Endothelial cell of umbilical vein (primary cell): ENCODE measurements at regions not wholly inside any gene's neighbourhood (a gene's known extent, or its start where the extent isn't known, plus 50 kb on each side); places are given as distances from the start of the nearest gene placed in this dataset.

Source experiments
- EZH2 ChIP-seq: IDR thresholded peaks from 2 replicates; pipeline ENCODE4 v1.6.1; 2012; ENCODE audit warnings: borderline replicate concordance, low read depth, mild to moderate bottlenecking, moderate library complexity, low read length, inconsistent platforms; ENCODE audit not compliant: severe bottlenecking
- JUN ChIP-seq: IDR thresholded peaks from 2 replicates; pipeline ENCODE4 v1.6.1; 2011; ENCODE audit warnings: borderline replicate concordance, low read depth; ENCODE audit not compliant: insufficient read length, insufficient read depth
- MYC ChIP-seq: IDR thresholded peaks from one replicate; pipeline ENCODE4 v1.6.1; 2011; ENCODE audit warnings: mild to moderate bottlenecking, low read depth, low read length
- POLR2A ChIP-seq: IDR thresholded peaks from 2 replicates; pipeline ENCODE4 v1.6.1; 2012; ENCODE audit warnings: low read depth, mild to moderate bottlenecking, control low read depth, low read length
- POLR2AphosphoS5 ChIP-seq: IDR thresholded peaks from 2 replicates; pipeline ENCODE4 v1.6.1; 2012; ENCODE audit warnings: low read depth, mild to moderate bottlenecking, control low read depth, low read length, moderate library complexity; ENCODE audit not compliant: insufficient read depth
- TF ChIP-seq, protein P1 (sequence below), 2 donors: IDR thresholded peaks; 1 replicate in 1 of 2; 2 replicates in 1 of 2; pipeline ENCODE4 v1.5.1; 2011; ENCODE audit warnings: low read length in 2 of 2, mild to moderate bottlenecking in 2 of 2, moderate library complexity in 2 of 2, control low read depth in 1 of 2, inconsistent platforms in 1 of 2, low read depth in 1 of 2; ENCODE audit not compliant: insufficient read depth in 1 of 2; ENCODE audit errors: extremely low read depth in 1 of 2
- TF ChIP-seq, protein P2 (sequence below): IDR thresholded peaks from 2 replicates; pipeline ENCODE4 v1.6.1; 2011; ENCODE audit not compliant: insufficient read depth, insufficient read length

DNA sequence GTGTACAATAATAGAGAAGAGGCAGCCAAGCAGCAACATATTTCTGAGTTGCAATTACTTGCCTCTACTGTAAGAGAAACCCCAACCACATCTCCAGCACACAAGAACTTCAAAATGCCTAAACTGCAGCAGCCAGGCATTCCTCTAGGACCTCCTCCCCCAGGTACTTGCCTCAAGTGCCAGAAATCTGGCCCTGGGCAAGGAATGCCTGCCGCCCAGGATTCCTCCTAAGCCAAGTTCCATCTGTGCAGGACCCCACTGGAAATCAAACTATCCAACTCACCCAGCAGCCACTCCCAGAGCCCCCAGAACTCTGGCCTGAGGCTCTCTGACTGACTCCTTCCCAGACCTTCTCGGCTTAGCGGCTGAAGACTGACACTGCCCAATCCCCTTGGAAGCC lies 336.8 kb upstream of the RGMB start:
- no peak for TF ChIP-seq POLR2AphosphoS5
- TF ChIP-seq, protein P1, sequence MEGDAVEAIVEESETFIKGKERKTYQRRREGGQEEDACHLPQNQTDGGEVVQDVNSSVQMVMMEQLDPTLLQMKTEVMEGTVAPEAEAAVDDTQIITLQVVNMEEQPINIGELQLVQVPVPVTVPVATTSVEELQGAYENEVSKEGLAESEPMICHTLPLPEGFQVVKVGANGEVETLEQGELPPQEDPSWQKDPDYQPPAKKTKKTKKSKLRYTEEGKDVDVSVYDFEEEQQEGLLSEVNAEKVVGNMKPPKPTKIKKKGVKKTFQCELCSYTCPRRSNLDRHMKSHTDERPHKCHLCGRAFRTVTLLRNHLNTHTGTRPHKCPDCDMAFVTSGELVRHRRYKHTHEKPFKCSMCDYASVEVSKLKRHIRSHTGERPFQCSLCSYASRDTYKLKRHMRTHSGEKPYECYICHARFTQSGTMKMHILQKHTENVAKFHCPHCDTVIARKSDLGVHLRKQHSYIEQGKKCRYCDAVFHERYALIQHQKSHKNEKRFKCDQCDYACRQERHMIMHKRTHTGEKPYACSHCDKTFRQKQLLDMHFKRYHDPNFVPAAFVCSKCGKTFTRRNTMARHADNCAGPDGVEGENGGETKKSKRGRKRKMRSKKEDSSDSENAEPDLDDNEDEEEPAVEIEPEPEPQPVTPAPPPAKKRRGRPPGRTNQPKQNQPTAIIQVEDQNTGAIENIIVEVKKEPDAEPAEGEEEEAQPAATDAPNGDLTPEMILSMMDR (IDR thresholded peaks at IDR 0.05; ENCODE audit: extremely low read depth in 1 of 2, insufficient read depth in 1 of 2, low read depth in 1 of 2, low read length in 2 of 2), result no peak
- TF ChIP-seq JUN, result no peak
- TF ChIP-seq EZH2, result no peak
- TF ChIP-seq, protein P2, sequence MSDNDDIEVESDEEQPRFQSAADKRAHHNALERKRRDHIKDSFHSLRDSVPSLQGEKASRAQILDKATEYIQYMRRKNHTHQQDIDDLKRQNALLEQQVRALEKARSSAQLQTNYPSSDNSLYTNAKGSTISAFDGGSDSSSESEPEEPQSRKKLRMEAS, result no peak
- no peak for TF ChIP-seq POLR2A
- TF ChIP-seq MYC, result no peak
